ENCODE measurements at regions not wholly inside any gene's neighbourhood (a gene's known extent, or its start where the extent isn't known, plus 50 kb on each side); places are given as distances from the start of the nearest gene placed in this dataset.

DNA sequence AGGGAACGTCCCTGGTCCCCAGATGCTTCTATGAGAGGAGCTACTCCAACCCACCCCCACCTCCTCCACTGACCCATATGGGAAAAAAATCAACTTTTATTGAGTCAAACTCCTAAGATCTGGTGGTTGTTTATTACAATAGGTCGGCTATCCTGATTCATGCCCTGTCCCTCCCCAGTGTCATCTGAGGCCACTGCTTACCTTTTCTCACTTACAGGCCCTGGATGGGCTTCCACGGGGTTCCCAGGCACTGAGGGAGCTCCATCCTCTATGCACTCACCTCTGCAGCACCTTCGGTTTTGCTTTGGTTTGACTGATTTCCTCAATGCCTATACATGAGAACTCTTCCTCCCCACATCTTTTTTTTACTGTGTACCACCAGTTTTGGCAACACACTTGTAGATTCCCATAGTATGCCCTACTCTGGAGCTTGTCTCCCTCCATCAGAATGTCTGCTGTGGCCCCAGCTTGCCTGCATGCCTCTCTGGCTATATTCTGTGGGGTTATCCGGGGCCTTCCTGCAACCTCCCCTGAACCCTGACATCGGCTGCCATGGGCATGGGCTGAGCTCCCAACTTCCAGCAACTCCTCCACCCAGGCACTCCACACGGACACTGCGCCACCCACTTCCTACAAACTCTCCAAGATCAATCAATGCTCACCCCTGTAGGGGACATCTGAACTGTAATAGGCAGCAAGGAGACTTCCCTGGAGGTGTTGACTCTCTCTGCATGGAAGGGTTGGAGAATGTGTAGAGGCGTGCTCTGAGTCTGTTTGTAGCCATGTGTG is 236.1 kb downstream of the VAPA start:
- TF ChIP-seq YY1 (IDR thresholded peaks at IDR 0.05; ENCODE audit: insufficient read depth, insufficient read length) (no peak), SUZ12 (IDR thresholded peaks at IDR 0.05; ENCODE audit: extremely low read depth, insufficient read depth, insufficient read length) (no peak), ZNF274 (IDR thresholded peaks at IDR 0.05; ENCODE audit: low read depth, low read length) (no peak)
